Dedifferentiated amniotic fluid mesenchymal stem cell (primary cell): ENCODE measurements at regions not wholly inside any gene's neighbourhood (a gene's known extent, or its start where the extent isn't known, plus 50 kb on each side); places are given as distances from the start of the nearest gene placed in this dataset.

Source experiments
- DNase-seq: peaks from one replicate; pipeline ENCODE4 v3.0.0-alpha.2; 2016; ENCODE audit errors: extremely low spot score

DNA sequence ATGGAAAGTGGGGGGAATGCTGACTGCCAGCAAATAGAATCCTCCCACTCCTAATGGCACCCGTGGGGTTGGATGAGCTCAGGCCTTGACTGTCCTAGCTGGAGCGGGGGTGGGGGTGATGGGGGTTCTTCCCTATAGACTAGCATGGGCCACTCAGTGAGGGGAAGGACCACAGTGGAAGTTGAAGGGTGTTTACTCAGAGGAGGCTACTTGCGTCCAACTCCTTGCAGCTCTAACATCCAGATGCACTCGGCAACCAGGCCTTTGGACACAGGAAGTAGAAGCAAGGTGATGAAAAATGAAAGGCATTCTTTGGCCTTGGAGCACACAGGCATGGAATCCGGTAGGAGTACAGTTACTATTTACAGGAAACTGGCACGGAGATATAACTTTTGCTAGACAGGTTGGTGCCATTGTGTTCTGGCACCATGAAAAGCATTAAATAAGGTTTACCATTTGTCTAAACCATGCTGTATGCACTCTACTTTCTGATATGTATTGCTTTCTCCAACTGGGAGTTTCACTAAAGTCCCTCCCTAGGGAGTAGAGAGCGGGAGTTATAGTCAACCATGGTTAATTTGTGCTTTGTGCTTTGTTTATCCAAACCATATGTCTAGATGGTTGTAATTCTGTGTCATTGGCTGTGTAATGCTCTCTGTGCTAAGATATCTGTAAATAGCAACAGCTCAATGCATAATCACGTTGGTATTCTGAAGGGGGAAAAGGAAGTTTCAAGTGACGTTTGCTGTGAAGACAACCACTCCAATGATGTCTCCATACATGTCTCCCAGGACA lies 125.3 kb downstream of the TSHZ3 start:
- peak; percentile 93 for DNase-seq

DNA sequence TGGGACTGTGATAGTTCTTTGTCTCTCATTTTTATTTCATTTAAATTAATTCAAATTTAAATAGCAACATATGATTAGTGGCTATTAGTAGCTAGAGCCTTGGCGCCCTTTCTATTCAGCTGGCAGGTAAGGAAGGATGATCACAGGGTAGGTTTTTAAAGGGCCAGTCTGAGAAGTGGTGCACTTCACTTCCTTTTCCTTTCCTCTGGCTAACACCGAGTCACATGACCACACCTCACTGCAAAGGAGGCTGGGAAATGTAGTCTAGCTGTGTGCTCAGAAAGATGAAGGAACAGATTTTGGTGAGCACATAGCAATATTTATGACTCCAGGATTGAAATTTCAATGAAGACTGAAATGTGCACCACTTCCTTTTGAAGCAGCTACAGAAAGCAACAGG lies 128.7 kb downstream of the TSHZ3 start:
- DNase-seq, result no peak

DNA sequence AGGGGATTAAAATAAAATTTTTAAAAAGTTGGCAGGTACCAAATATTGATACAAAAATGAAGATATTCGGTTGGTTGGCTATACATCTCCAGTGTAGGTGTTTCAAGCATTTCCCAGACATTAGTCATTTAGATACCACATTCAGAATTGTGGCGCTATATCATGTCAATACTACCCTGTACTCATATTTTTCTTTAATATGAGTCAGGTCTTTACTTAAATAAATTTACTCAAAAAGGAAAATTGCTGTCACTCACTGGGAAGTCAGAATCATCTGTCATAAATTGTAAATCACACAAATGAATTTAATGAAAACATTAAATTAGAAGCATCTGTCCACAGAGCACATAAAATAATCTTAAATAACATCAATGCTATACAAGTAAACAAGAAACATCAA lies 134.2 kb downstream of the TSHZ3 start:
- no peak for DNase-seq

DNA sequence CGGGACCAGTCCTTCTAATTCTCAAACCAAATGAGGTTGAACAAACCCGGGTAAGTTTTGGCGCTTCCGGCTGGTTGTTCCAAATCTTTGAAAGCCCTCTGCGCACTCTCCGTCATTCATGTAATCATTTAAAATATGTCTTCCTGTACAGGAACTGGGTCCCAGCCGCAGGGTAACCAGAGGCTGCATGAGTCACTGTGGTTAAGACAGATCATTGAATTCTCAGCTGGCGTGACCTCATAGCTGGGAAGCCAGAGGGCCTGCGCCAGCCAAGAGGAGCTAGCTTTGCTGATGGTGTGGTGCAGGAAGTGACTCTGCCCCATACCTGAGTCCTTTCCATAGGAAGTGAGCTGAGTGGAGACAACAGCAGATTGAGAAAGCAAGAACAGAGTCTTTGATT lies 135.2 kb downstream of the TSHZ3 start:
- DNase-seq, result peak; percentile 97

GRCh38 chr19:31211088-31211487 lies 138.1 kb downstream of the TSHZ3 start:
- no peak for DNase-seq

- DNase-seq, result no peak
Observed at GRCh38 chr19:31205887-31206518, 143.2 kb downstream of the TSHZ3 start.

DNA sequence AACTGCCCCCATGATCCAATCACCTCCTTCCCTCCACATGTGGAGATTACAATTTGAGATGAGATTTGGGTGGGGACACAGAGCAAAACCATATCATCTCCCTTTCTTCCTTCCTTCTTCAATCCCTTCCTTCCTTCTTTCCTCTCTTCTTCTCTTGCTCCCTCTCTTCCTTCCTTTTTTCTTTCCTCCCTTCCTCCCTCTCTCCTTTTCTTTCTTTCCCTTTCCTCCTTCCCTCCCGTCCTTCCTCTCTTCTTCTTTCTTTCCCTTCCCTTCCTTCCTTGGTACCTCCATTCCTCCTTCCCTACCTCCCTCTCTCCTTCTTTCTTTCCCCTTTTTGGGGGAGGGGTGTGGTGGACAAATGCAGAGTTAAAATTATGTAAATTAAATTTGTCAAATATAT lies 145.1 kb downstream of the TSHZ3 start:
- DNase-seq, result no peak

DNA sequence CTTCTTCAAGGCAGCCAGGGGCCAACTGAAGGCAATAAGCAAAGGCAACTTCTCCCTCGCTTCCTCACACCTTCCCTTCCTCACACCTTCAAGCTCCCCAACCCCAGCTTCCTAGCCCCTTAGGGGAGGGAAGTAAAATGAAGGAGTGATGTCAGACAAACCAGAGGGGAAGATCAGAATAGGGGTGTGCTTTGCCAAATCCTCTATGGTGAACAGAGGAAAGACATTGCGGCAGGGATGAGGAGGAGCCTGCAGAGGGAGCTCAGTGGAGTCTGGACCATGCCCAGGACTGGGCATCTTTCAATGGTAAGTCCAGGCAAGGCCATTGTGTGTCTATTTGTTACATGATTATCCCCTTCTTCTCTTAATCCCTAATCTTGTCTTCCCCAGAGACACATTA lies 164.0 kb downstream of the TSHZ3 start:
- no peak for DNase-seq

DNA sequence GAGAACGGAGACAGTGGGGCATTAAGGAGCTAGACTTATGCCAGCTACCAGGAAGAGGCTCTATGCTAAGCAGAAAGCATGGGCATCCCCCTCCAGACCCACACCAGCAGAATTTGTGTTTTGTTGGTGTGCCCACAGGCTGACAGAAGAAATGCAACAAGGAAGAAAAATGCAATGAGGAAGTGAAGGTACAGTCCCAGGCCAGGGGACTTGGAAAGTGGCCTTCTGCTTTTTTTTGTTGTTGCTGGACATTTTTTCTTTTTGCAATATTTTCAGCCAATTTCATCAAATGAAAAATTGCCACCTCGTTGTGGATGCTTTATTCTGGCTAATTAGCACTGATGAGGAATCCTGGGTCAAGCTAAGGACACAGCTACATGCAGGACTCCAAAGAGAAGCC lies 167.7 kb downstream of the TSHZ3 start:
- no peak for DNase-seq

GRCh38 chr19:31180907-31181306 lies 168.3 kb downstream of the TSHZ3 start:
- no peak for DNase-seq

- no peak for DNase-seq
Observed at GRCh38 chr19:31179471-31179852, 169.8 kb downstream of the TSHZ3 start.

DNA sequence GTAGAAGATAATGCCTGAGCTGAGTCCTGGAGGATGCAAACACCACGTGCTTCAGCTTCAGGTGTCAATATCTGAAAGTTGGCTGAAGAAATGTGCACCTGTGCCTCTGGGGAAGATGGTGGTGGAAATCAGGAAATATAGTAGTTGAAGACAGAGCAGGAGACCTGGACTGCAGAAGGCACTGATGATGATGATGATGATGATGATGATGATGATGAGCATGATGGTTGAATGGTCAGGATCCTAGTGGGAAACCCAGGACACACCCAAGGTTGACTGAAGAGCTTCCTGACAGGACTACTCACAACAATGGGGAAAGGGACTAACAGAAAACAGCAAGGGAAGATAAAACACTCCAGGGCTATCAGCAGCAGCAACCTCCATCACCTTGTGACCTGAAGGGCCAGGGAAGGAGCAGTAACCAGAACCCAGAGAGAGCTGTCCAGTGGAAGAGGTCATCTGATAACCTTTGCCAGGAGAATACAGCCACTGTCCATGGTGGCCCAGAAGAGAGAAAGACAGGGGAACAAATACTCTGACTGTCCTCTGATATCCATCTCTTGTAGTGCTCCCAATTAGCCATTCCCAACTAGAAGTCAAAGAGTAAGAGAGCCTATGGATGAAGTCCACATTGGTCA lies 170.3 kb downstream of the TSHZ3 start:
- DNase-seq, result no peak

- DNase-seq, result no peak
Observed at GRCh38 chr19:31177246-31177645, 172.0 kb downstream of the TSHZ3 start.

DNA sequence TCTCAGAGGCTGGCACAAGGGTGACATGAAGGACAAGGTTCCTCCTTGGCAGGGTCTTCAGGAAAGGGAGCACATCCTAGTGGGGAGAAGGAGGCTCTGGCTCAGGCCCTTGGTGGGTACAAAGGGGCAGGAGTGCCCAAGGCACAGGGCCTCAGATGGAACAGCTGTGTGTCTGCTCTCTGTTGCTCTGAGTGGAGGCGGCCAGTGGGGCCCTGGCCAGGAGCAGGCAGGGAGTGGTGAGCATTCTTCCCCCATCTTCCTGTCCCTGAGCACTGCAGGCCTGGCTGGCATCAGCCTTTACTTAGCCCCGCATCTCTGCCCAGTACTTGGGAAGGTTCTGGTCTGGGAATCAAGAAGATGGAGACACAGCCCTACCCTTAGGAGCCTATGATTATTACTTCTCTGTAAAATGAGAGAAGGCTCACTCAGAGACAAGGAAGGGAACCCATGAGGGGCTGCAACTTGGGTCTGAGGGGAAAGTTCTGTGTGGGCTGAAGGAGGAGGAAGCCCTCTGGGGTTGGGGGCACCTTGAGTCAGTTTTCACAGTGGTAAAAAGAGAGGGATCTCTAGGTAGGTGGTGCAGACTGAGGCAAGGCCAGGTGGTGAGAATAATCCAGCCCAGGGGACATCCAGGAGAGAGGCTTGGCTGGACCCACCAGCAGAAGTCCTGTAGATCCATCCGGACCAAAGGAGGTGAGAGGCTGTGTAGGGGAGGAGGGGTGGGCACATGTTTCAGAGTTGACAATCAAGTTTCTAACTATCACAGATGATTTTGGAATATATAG lies 173.5 kb downstream of the TSHZ3 start:
- no peak for DNase-seq

DNA sequence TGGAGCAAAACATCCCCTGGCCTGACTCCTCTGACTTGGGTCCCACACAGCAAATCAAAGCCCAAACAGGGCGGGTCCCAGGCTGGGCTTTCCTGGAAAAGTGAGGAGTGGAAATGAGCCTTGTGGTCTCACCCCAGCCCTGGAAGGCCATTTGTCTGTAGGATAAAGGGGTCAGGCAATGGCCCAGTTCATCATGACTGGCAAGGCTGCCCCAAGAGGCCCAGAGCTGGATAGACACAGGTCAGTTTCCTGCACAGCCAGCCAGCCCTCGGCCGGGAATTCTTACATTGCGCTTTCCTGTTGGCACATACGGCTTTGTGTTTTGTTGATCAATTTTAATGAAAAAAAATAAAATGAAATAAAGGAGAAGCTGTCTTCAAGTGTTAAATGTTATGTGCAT lies 174.3 kb downstream of the TSHZ3 start:
- DNase-seq, result no peak

- DNase-seq, result no peak
Observed at GRCh38 chr19:31173991-31174390, 175.2 kb downstream of the TSHZ3 start.

GRCh38 chr19:31171936-31172335 lies 177.3 kb downstream of the TSHZ3 start:
- no peak for DNase-seq

- no peak for DNase-seq
Observed at GRCh38 chr19:31170046-31170445, 179.2 kb downstream of the TSHZ3 start.

DNA sequence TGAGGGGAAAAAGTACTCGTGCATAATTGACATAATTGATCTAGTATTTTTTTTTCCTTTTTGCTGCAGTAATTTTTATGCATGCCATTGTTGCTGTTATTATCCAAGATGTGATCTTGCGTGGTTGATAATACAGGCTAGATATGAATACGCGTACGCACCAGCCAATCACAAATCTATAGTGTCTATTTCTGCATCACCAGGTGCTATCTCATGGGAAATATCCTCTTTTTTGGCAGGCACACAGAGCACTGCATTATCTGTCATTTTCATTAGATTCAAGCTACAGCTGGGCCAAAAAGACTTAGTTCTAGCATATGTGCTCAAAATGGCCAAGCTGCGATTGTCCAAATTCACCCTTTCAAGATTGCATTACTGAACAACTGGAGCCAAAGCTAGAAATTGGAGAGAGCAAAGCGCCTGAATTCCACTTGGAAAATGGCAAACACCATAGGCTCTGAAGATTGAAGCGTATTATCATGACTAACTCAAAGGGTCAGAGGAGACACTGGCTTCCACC lies 181.1 kb downstream of the TSHZ3 start:
- no peak for DNase-seq

- DNase-seq, result no peak
Observed at GRCh38 chr19:31167690-31168089, 181.5 kb downstream of the TSHZ3 start.

DNA sequence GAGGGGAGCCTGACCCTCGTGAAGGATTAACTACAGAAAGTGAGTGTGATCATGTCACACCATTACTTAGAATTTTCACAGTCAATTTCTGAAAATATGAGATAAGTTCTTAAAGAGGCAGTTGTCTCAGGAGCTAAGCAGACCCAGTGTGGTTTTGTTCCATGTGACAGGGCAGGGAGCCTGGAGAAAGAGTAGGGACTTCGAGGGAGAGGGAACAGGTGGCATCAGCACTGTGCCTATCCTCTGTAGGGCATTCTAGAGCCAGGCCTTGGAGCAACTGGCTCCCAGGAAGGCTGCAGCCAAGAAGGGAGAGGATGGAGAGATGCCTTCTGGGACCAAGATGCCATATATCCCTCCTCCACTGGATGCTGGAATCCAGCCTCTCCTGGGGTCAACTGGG lies 183.0 kb downstream of the TSHZ3 start:
- DNase-seq, result no peak

DNA sequence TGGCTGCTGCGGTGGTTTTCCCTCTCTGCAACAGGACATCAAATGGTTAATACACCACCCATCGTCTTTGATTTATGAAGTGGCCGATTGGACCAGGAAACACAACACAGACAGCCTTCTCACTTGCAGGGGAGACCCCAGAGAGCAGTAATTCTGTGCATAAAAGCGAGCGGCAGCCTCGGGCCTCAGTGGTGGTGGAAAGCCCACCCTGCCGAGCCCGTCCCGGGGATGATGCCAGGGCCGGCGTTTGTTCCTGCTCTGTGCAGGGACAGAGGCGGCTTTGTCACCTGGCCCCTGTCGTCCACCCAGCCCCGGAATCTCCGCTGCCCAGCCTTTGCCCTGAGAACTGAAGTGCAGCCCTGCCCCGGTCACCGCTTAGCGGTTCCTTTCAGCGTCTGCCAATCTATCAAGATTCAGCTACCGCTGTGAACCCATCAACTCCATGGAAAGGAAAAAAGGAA lies 184.4 kb downstream of the TSHZ3 start:
- DNase-seq, result no peak
